HepG2 (cell line): ENCODE measurements at regions not wholly inside any gene's neighbourhood (a gene's known extent, or its start where the extent isn't known, plus 50 kb on each side); places are given as distances from the start of the nearest gene placed in this dataset.

Experiments used
- BRCA1 ChIP-seq: sonication (generic); formaldehyde crosslinking; IDR thresholded peaks from 2 replicates; pipeline ENCODE4 v1.4.0; 2020; ENCODE audit warnings: missing genetic modification reagents
- CBX5 ChIP-seq: sonication (generic); formaldehyde crosslinking; IDR thresholded peaks from 2 replicates; pipeline ENCODE4 v1.4.0; 2020; ENCODE audit warnings: missing genetic modification reagents, borderline replicate concordance
- ETV6 ChIP-seq: sonication (generic); formaldehyde crosslinking; conservative IDR thresholded peaks from 2 replicates; pipeline ENCODE4 v1.4.0; 2020; ENCODE audit warnings: missing genetic modification reagents
- HDAC2 ChIP-seq: sonication (generic); formaldehyde crosslinking; IDR thresholded peaks from 2 replicates; pipeline ENCODE4 v1.4.0; 2020; ENCODE audit warnings: missing genetic modification reagents
- KDM2A ChIP-seq: sonication (generic); formaldehyde crosslinking; IDR thresholded peaks from 2 replicates; pipeline ENCODE4 v1.4.0; 2020; ENCODE audit warnings: low read depth, missing genetic modification reagents, borderline replicate concordance
- NKX3-1 ChIP-seq: sonication (generic); formaldehyde crosslinking; IDR thresholded peaks from 2 replicates; pipeline ENCODE4 v1.5.0; 2020; ENCODE audit warnings: missing genetic modification reagents
- POLR2A ChIP-seq, 2 experiments: IDR thresholded peaks; 2 replicates each; pipeline ENCODE4 v1.6.1; 2011; ENCODE audit warnings: low read depth in 2 of 2, low read length in 2 of 2, mild to moderate bottlenecking in 1 of 2, moderate library complexity in 1 of 2; ENCODE audit not compliant: insufficient read depth in 1 of 2
- TAF1 ChIP-seq: sonication (generic); formaldehyde crosslinking; IDR thresholded peaks from 2 replicates; pipeline ENCODE4 v1.4.0; 2020; ENCODE audit warnings: missing genetic modification reagents
- ZNF530 ChIP-seq: sonication (generic); formaldehyde crosslinking; IDR thresholded peaks from 2 replicates; pipeline ENCODE4 v1.5.0; 2020; ENCODE audit warnings: low read depth, mild to moderate bottlenecking, missing genetic modification reagents

- TF ChIP-seq TAF1: no peak
- no peak for TF ChIP-seq ZNF530 (CRISPR knock-in tag)
- TF ChIP-seq HDAC2 (CRISPR knock-in tag): no peak
- no peak for TF ChIP-seq CBX5 (CRISPR knock-in tag)
- TF ChIP-seq NKX3-1 (CRISPR knock-in tag): no peak
- no peak for TF ChIP-seq POLR2A (IDR thresholded peaks at IDR 0.05; ENCODE audit: insufficient read depth in 1 of 2, low read depth in 2 of 2, low read length in 2 of 2)
- no peak for TF ChIP-seq KDM2A (CRISPR knock-in tag)
- no peak for TF ChIP-seq BRCA1 (CRISPR knock-in tag)
- no peak for TF ChIP-seq ETV6 (CRISPR knock-in tag)
Observed at GRCh38 chr4:72887152-72887551, 182.4 kb downstream of the COX18 start.
